MCF 10A (cell line): ENCODE measurements at regions not wholly inside any gene's neighbourhood (a gene's known extent, or its start where the extent isn't known, plus 50 kb on each side); places are given as distances from the start of the nearest gene placed in this dataset.
"Not testable (repeated sequence)": the region's sequence is repeated elsewhere in the genome, so short reads cannot be mapped to it uniquely, and the experiment has no call there.

Experiments
- BruUV-seq: library from RNA; stranded (reverse); fragments of 400-500 nt; replicated peaks from 2 replicates; lab custom pipeline; 2021; lab: Mats Ljungman, UMichigan
- CTCF ChIA-PET: fragments of 300-600 bp; sonication (Branson Sonifier 250); formaldehyde crosslinking; extraction: SDS; loops from one replicate; lab custom pipeline; 2021; ENCODE audit warnings: antibody characterized with exemption, inconsistent platforms; lab: Yijun Ruan, JAX
- POLR2A ChIA-PET: fragments of 300-600, 350-650 bp; sonication (Branson Sonifier 250); formaldehyde crosslinking; extraction: SDS; loops from one replicate; lab custom pipeline; 2020; ENCODE audit warnings: antibody characterized with exemption, inconsistent platforms; lab: Yijun Ruan, JAX
- DNase-seq: peaks from one replicate; pipeline ENCODE4 v3.0.0-alpha.2; 2018; ENCODE audit not compliant: unreplicated experiment
- H3K27ac Mint-ChIP-seq: one replicate; pipeline ENCODE4 v1.8.0; 2022; ENCODE audit warnings: mild to moderate bottlenecking, low read depth, mixed read lengths; ENCODE audit not compliant: unreplicated experiment
- H3K27me3 Mint-ChIP-seq: one replicate; pipeline ENCODE4 v1.8.0; 2022; ENCODE audit warnings: mixed read lengths; ENCODE audit not compliant: insufficient read depth, unreplicated experiment
- H3K36me3 Mint-ChIP-seq: one replicate; pipeline ENCODE4 v1.8.0; 2022; ENCODE audit warnings: mild to moderate bottlenecking, moderate library complexity, mixed read lengths; ENCODE audit not compliant: insufficient read depth, unreplicated experiment
- H3K4me1 Mint-ChIP-seq: one replicate; pipeline ENCODE4 v1.8.0; 2022; ENCODE audit warnings: mixed read lengths; ENCODE audit not compliant: insufficient read depth, unreplicated experiment
- H3K4me3 Mint-ChIP-seq: one replicate; pipeline ENCODE4 v1.8.0; 2022; ENCODE audit warnings: mild to moderate bottlenecking, moderate library complexity, mixed read lengths; ENCODE audit not compliant: unreplicated experiment
- H3K9me3 Mint-ChIP-seq: one replicate; pipeline ENCODE4 v1.8.0; 2022; ENCODE audit warnings: mixed read lengths; ENCODE audit not compliant: unreplicated experiment
- CTCF ChIP-seq: fragments of 200-600 bp; IDR thresholded peaks from one replicate; pipeline ENCODE4 v1.8.0; 2022; ENCODE audit warnings: antibody characterized with exemption, mild to moderate bottlenecking; ENCODE audit not compliant: unreplicated experiment
- intact Hi-C: fragments of 100-400 bp; cut with micrococcal nuclease; formaldehyde crosslinking; loops from 2 replicates; pipeline ENCODE4 v1.14.1; 2022

DNA sequence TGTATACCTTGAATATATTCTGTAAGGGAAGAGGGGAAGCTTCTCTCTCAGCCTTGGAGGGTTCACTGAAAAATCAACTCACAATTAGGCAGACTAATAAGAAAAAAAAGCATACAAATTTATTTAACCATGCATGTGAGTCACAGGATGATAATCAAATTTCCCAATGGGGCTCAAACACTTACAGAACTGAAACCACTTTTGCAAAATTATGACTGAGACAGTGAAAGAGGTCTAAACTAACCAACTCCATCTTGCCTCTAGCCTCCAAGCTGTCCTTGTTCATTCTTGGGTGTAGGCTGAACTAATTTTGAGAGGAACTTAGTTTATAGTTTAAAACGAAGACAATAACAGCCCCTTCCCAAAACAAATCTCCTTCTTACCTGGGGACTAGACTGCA, 618.3 kb upstream of the AUTS2 start:
- Mint-ChIP-seq H3K27me3 (no peaks in the 10 kb centered on the region), H3K27ac (no peak overlapping the region), H3K9me3 (peaks cover 26% of the 10 kb centered on the region), H3K4me3 (no peak overlapping the region), H3K36me3 (no peaks in the 10 kb centered on the region), H3K4me1 (no peaks in the 10 kb centered on the region)
- no TSS peak for BruUV-seq
- CTCF ChIA-PET = no interaction called here
- no peak for TF ChIP-seq CTCF
- POLR2A ChIA-PET = no interaction called here
- intact Hi-C loops = no loop called here
- no peak for DNase-seq

- H3K36me3 Mint-ChIP-seq, BruUV-seq, H3K27me3 Mint-ChIP-seq, POLR2A ChIA-PET, H3K27ac Mint-ChIP-seq, DNase-seq, H3K4me1 Mint-ChIP-seq, H3K4me3 Mint-ChIP-seq, intact Hi-C loops: not testable (repeated sequence)
- H3K9me3 Mint-ChIP-seq = peaks cover 25% of the 10 kb centered on the region
- CTCF ChIA-PET = interaction anchor here (0.7 kb wide), 1 partner anchor 205 kb away, joined by 3 read pairs; no protein-coding TSS in a partner anchor
Measured at GRCh38 chr7:68980432-68980831, 617.8 kb upstream of the AUTS2 start.

DNA sequence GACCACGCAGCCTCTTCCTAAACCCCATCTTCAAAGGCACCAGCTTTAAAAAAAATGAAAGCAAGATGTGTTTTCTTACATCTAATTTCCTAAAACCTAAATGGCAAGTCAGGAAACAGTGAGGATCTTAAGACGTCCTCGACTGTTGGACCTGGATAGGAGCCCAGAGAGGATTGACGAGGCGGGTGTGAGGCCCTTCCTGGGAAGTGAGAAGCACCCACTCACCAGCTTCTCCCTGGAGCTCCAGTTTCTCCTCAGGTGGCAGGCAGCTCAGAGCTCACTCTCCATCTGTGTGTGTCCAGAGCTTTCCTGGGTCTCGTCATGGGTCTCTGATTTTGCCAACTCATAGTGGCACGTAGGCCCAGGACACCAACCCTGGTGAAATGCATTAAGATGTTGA, 614.0 kb upstream of the AUTS2 start:
- no peaks in the 10 kb centered on the region for H3K36me3 Mint-ChIP-seq
- CTCF ChIA-PET = interaction anchor here (0.6 to 0.7 kb wide), 2 partner anchors 8 to 51 kb away, joined by 3 read pairs; no protein-coding TSS in a partner anchor
- intact Hi-C loops = no loop called here
- H3K9me3 Mint-ChIP-seq = peaks cover 37% of the 10 kb centered on the region
- no peaks in the 10 kb centered on the region for H3K27me3 Mint-ChIP-seq
- no peak for DNase-seq
- H3K4me3 Mint-ChIP-seq = no peak overlapping the region
- TF ChIP-seq CTCF = no peak
- H3K4me1 Mint-ChIP-seq = no peaks in the 10 kb centered on the region
- no TSS peak for BruUV-seq
- no peak overlapping the region for H3K27ac Mint-ChIP-seq
- POLR2A ChIA-PET = no interaction called here

- ChIA-PET CTCF (no interaction called here), POLR2A (no interaction called here)
- H3K4me1 Mint-ChIP-seq = no peaks in the 10 kb centered on the region
- H3K4me3 Mint-ChIP-seq = no peak overlapping the region
- TF ChIP-seq CTCF = no peak
- no peak for DNase-seq
- intact Hi-C loops = no loop called here
- no peaks in the 10 kb centered on the region for H3K27me3 Mint-ChIP-seq
- peaks cover 31% of the 10 kb centered on the region for H3K9me3 Mint-ChIP-seq
- no peak overlapping the region for H3K27ac Mint-ChIP-seq
- no peaks in the 10 kb centered on the region for H3K36me3 Mint-ChIP-seq
- BruUV-seq = no TSS peak
Measured at GRCh38 chr7:68994841-68995240, 603.4 kb upstream of the AUTS2 start.

DNA sequence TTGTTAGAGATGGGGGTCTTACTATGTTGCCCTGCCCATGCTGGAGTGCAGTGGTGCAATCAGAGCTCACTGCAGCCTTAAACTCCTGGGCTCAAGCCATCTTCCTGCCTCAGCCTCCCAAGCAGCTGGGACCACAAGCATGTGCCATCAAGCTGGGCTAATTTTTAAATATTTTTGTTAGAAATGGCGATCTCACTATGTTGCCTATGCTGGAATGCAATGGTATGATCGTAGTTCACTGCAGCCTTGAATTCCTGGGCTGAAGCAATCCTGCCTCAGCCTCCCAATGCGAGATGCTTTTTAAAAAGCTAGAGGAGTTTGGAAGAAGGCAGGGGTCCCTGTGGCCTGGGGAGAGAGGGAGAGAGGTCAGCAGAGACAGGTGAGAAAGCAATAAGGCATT, 600.1 kb upstream of the AUTS2 start:
- peaks cover 44% of the 10 kb centered on the region for H3K9me3 Mint-ChIP-seq
- BruUV-seq = no TSS peak
- no peaks in the 10 kb centered on the region for H3K4me1 Mint-ChIP-seq
- DNase-seq = no peak
- H3K4me3 Mint-ChIP-seq = no peak overlapping the region
- ChIA-PET CTCF (interaction anchor here (0.6 kb wide), 1 partner anchor 411 kb away, joined by 5 read pairs; no protein-coding TSS in a partner anchor), POLR2A (no interaction called here)
- intact Hi-C loops = no loop called here
- no peaks in the 10 kb centered on the region for H3K27me3 Mint-ChIP-seq
- no peaks in the 10 kb centered on the region for H3K36me3 Mint-ChIP-seq
- H3K27ac Mint-ChIP-seq = no peak overlapping the region
- TF ChIP-seq CTCF = no peak
